ENCODE measurements at regions not wholly inside any gene's neighbourhood (a gene's known extent, or its start where the extent isn't known, plus 50 kb on each side); places are given as distances from the start of the nearest gene placed in this dataset.

DNA sequence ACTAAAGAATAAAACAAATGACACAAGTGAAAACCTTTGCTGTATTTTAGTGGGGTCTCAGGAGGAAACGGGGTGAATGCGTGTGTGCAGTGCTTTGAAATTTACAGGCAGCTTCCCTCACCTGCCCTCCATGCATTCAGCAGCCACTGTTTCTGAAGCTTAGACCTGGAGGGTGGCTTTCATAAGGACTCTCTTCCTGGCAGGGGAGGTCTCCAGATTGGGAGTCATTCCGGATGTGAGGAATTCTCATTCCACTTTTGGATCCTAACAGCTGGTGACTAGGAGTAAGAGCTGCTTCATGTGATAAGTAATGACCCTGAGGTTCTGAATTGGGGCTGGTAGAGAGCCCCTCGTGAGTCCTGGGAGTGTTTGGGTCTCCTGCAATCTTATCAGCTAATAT is 192.5 kb downstream of the SH3BP4 start:
- no peak for DNase-seq (ENCODE audit: low read depth in 1 of 2, low spot score in 1 of 2)
- no peaks in the 10 kb centered on the region for H3K27me3 ChIP-seq (ENCODE audit: insufficient read depth, poor library complexity, severe bottlenecking)
- TF ChIP-seq, protein P1, sequence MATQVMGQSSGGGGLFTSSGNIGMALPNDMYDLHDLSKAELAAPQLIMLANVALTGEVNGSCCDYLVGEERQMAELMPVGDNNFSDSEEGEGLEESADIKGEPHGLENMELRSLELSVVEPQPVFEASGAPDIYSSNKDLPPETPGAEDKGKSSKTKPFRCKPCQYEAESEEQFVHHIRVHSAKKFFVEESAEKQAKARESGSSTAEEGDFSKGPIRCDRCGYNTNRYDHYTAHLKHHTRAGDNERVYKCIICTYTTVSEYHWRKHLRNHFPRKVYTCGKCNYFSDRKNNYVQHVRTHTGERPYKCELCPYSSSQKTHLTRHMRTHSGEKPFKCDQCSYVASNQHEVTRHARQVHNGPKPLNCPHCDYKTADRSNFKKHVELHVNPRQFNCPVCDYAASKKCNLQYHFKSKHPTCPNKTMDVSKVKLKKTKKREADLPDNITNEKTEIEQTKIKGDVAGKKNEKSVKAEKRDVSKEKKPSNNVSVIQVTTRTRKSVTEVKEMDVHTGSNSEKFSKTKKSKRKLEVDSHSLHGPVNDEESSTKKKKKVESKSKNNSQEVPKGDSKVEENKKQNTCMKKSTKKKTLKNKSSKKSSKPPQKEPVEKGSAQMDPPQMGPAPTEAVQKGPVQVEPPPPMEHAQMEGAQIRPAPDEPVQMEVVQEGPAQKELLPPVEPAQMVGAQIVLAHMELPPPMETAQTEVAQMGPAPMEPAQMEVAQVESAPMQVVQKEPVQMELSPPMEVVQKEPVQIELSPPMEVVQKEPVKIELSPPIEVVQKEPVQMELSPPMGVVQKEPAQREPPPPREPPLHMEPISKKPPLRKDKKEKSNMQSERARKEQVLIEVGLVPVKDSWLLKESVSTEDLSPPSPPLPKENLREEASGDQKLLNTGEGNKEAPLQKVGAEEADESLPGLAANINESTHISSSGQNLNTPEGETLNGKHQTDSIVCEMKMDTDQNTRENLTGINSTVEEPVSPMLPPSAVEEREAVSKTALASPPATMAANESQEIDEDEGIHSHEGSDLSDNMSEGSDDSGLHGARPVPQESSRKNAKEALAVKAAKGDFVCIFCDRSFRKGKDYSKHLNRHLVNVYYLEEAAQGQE (IDR thresholded peaks at IDR 0.05; ENCODE audit: insufficient replicate concordance, low read depth) = no peak
- TF ChIP-seq CTCF (IDR thresholded peaks at IDR 0.05; ENCODE audit: insufficient read depth, low read length) (no peak), SPI1 (IDR thresholded peaks at IDR 0.05; ENCODE audit: borderline replicate concordance, low read depth) (no peak), POLR2AphosphoS5 (IDR thresholded peaks at IDR 0.05; ENCODE audit: low read depth) (no peak), GABPA (IDR thresholded peaks at IDR 0.05; ENCODE audit: low read depth) (no peak)
- H3K27ac ChIP-seq (replicated peaks) = no peak overlapping the region
- H3K4me3 ChIP-seq (replicated peaks; ENCODE audit: insufficient read depth, low read length) = no peak overlapping the region

- no peak for TF ChIP-seq SPI1 (IDR thresholded peaks at IDR 0.05; ENCODE audit: borderline replicate concordance, low read depth)
- TF ChIP-seq, protein P1 (IDR thresholded peaks at IDR 0.05; ENCODE audit: insufficient replicate concordance, low read depth) = no peak
- no peak for TF ChIP-seq POLR2AphosphoS5 (IDR thresholded peaks at IDR 0.05; ENCODE audit: low read depth)
- TF ChIP-seq CTCF (IDR thresholded peaks at IDR 0.05; ENCODE audit: insufficient read depth, low read length) = no peak
- TF ChIP-seq GABPA (IDR thresholded peaks at IDR 0.05; ENCODE audit: low read depth) = no peak
- no peaks in the 10 kb centered on the region for H3K27me3 ChIP-seq (ENCODE audit: insufficient read depth, poor library complexity, severe bottlenecking)
- no peak overlapping the region for H3K4me3 ChIP-seq (replicated peaks; ENCODE audit: insufficient read depth, low read length)
- DNase-seq (ENCODE audit: low read depth in 1 of 2, low spot score in 1 of 2) = no peak
- H3K27ac ChIP-seq (replicated peaks) = no peak overlapping the region
Observed at GRCh38 chr2:235146206-235146605, 194.4 kb downstream of the SH3BP4 start.

GRCh38 chr2:235146871-235147565 is 195.2 kb downstream of the SH3BP4 start:
- Histone ChIP-seq H3K27ac (replicated peaks) (no peak overlapping the region), H3K4me3 (replicated peaks; ENCODE audit: insufficient read depth, low read length) (no peak overlapping the region), H3K27me3 (ENCODE audit: insufficient read depth, poor library complexity, severe bottlenecking) (no peaks in the 10 kb centered on the region)
- DNase-seq (ENCODE audit: low read depth in 1 of 2, low spot score in 1 of 2) = no peak
- TF ChIP-seq, protein P1 (IDR thresholded peaks at IDR 0.05; ENCODE audit: insufficient replicate concordance, low read depth) = no peak
- TF ChIP-seq SPI1 (IDR thresholded peaks at IDR 0.05; ENCODE audit: borderline replicate concordance, low read depth) = no peak
- TF ChIP-seq GABPA (IDR thresholded peaks at IDR 0.05; ENCODE audit: low read depth) = no peak
- TF ChIP-seq CTCF (IDR thresholded peaks at IDR 0.05; ENCODE audit: insufficient read depth, low read length) = no peak
- no peak for TF ChIP-seq POLR2AphosphoS5 (IDR thresholded peaks at IDR 0.05; ENCODE audit: low read depth)
